GM10266 (cell line): ENCODE measurements at regions not wholly inside any gene's neighbourhood (a gene's known extent, or its start where the extent isn't known, plus 50 kb on each side); places are given as distances from the start of the nearest gene placed in this dataset.
"Not testable (repeated sequence)": the region's sequence is repeated elsewhere in the genome, so short reads cannot be mapped to it uniquely, and the experiment has no call there.

Experiments used
- DNase-seq: peaks from one replicate; pipeline ENCODE4 v3.0.0; 2012; ENCODE audit errors: extremely low spot score
- CTCF ChIP-seq: IDR thresholded peaks from 2 replicates; pipeline ENCODE4 v1.5.1; 2012; ENCODE audit warnings: mild to moderate bottlenecking, low read depth; ENCODE audit not compliant: control insufficient read depth, insufficient read depth; ENCODE audit errors: missing control alignments

DNA sequence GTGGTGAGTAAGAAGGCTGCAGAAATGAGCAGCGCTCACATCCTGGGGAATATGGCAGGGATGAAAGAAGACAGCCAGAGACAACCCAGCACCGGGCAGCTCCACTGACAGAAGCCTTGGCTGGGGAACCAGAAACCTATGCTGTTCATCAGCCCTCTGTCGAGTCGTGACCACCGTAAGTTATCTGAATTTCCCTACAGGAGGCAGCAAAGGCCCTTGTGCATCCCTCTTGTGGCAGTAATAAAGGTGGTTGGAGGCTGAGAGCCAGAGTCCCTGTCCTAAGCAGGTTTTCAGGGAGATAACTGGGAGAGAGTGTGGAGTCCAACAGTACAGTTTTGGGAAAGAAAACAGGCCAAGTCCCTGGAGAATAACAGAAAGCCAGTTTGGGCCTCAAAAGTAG is 194.0 kb upstream of the BOD1L1 start:
- TF ChIP-seq CTCF: no peak
- no peak for DNase-seq

GRCh38 chr4:13825822-13826221 is 198.3 kb upstream of the BOD1L1 start:
- DNase-seq: not testable (repeated sequence)

- TF ChIP-seq CTCF: no peak
- DNase-seq: no peak
Measured at GRCh38 chr4:13829457-13829856, 201.9 kb upstream of the BOD1L1 start.

DNA sequence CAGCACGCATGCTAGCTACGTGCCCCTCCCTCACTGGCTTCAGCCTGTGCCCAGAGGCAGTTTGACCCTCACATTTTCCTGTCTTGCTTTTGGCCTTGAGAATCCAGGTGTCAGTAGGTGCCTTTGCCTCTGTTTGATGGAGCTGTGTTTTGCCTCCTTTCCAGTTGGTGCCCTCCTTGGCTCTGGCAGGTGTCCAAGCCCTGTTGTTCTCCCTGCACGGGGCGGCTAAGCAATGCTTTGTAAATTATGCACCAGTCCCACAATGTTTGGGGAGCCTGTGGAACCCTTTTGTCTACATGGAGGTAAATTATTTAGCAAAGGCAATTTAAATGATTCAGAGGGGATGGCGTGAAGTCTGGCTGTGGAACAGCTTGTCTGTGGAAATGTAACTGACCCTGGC is 202.9 kb upstream of the BOD1L1 start:
- no peak for TF ChIP-seq CTCF
- DNase-seq: no peak

GRCh38 chr4:13833171-13833804 is 205.8 kb upstream of the BOD1L1 start:
- TF ChIP-seq CTCF: no peak
- no peak for DNase-seq

DNA sequence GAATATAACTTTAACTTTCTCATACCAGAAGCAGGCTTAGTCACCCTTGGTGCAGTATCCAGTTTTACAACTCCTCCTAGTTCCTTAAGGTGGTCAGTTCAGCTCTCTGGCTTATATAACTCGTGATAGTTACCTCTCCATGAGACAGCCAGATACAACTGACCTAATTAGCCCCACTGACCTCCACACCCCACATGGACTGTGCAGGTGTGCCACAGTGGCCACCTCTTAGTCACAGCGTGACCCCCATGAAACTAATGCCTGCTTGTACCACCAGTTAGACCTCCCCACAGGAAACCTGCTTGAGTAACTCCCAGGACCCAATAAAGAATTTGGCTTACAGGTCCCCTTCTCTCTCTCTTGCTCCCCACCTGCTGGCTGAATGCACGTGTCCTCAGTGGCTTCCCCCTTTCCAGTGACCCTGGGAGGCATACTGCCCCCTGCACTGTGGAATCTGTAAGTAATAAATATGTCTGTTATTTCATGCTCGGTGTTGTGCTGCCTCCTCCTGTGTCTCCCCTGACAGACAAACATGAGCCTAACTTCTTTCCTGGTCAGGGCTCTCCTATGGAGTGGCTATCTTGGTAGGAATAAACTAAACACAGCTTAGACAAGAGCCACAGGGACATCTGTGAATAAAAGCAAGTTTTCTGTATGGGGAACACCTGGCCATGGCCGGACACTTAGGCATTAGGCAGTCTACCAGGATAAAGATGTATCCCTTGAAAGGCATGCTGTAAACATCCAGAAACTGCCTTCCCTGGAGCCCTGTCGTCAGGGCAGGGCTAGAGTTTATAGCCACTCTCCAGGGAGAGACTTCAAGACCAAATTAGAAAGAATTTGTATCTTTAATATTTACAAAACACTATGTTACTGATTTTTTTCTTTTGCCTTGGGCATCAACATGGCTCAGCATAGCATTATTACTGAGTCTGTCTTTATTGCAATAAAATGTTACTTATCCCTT is 209.7 kb upstream of the BOD1L1 start:
- no peak for DNase-seq
- no peak for TF ChIP-seq CTCF

DNA sequence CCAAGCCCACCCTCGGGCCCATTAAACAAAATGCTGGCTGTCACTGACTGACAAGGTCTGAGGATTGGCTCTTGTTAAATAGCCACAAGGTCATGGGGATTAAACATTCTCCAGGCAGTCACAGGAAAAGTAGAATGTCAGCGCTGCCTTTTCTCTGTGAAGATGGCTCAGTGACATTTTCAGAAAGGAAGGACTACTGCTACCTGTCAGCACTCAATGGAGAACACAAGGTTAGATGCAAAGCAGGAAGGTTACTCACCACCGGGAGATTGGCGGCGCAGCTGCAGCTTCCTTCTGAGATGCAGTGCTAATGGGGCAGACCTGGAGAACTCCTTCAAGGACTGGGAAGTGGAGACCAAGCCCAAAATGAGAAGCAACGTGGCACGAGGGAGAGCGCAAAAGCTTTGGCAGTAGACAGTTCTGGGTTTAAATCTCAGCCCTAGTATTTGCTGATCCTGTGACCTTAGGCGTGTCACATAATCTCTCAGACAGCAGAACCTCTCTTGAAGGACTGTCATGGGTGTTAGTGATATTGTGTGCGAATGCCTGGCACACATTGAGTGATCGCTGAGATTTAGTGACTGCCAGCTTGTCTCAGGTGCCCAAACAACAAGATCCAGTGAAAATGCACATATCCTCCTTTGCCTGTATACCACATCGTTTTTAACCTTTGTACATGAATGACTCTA is 213.1 kb upstream of the BOD1L1 start:
- no peak for DNase-seq
- TF ChIP-seq CTCF: no peak
